AG09309 (cell line): ENCODE measurements at regions not wholly inside any gene's neighbourhood (a gene's known extent, or its start where the extent isn't known, plus 50 kb on each side); places are given as distances from the start of the nearest gene placed in this dataset.

Experiments used
- DNase-seq: peaks from one replicate; pipeline ENCODE4 v3.0.0-alpha.2; 2010; ENCODE audit warnings: low read depth
- H3K4me3 ChIP-seq: 2 replicates; pipeline ENCODE4 v1.5.1; 2011; ENCODE audit warnings: mild to moderate bottlenecking, low read depth, low read length, moderate library complexity; ENCODE audit not compliant: control insufficient read depth
- CTCF ChIP-seq: IDR thresholded peaks from 2 replicates; pipeline ENCODE4 v1.5.1; 2011; ENCODE audit warnings: mild to moderate bottlenecking, low read depth, low read length, inconsistent platforms; ENCODE audit not compliant: insufficient read depth, control insufficient read depth; ENCODE audit errors: missing control alignments

GRCh38 chr3:6264036-6264435 lies 596.9 kb upstream of the GRM7 start:
- no peak for TF ChIP-seq CTCF
- DNase-seq, result no peak

GRCh38 chr3:6264906-6265305 lies 596.0 kb upstream of the GRM7 start:
- DNase-seq, result no peak
- H3K4me3 ChIP-seq, result no peak overlapping the region
- TF ChIP-seq CTCF, result no peak

More at GRCh38 chr3:6264036-6264435, 596.9 kb upstream of the GRM7 start:
- H3K4me3 ChIP-seq, result no peak overlapping the region

GRCh38 chr3:6266135-6266534 lies 594.8 kb upstream of the GRM7 start:
- no peak overlapping the region for H3K4me3 ChIP-seq
- no peak for TF ChIP-seq CTCF
- no peak for DNase-seq

- TF ChIP-seq CTCF, result no peak
- no peak overlapping the region for H3K4me3 ChIP-seq
- no peak for DNase-seq
Measured at GRCh38 chr3:6273878-6274277, 587.0 kb upstream of the GRM7 start.

- TF ChIP-seq CTCF, result no peak
- H3K4me3 ChIP-seq, result no peak overlapping the region
- DNase-seq, result no peak
Measured at GRCh38 chr3:6281662-6282061, 579.3 kb upstream of the GRM7 start.

GRCh38 chr3:6282918-6283317 lies 578.0 kb upstream of the GRM7 start:
- no peak overlapping the region for H3K4me3 ChIP-seq
- TF ChIP-seq CTCF, result no peak
- DNase-seq, result no peak
